SK-N-DZ (cell line): ENCODE measurements at regions not wholly inside any gene's neighbourhood (a gene's known extent, or its start where the extent isn't known, plus 50 kb on each side); places are given as distances from the start of the nearest gene placed in this dataset.
"Not testable (repeated sequence)": the region's sequence is repeated elsewhere in the genome, so short reads cannot be mapped to it uniquely, and the experiment has no call there.

Source experiments
- DNase-seq: peaks from one replicate; pipeline ENCODE4 v3.0.0-alpha.2; 2015; ENCODE audit warnings: low spot score

GRCh38 chr16:64130140-64130539 is 991.7 kb downstream of the CDH11 start:
- no peak for DNase-seq

GRCh38 chr16:64122177-64122576 is 999.7 kb downstream of the CDH11 start:
- no peak for DNase-seq

GRCh38 chr16:64121473-64121872 is 1000.4 kb downstream of the CDH11 start:
- no peak for DNase-seq

- no peak for DNase-seq
These were observed 1005.7 kb downstream of the CDH11 start for GRCh38 chr16:64116151-64116550.

- DNase-seq = no peak
These were observed 1012.6 kb downstream of the CDH11 start for GRCh38 chr16:64109241-64109640.

- DNase-seq = no peak
These were observed 1019.2 kb downstream of the CDH11 start for GRCh38 chr16:64102654-64103053.

GRCh38 chr16:64098451-64098850 is 1023.4 kb downstream of the CDH11 start:
- DNase-seq = no peak

GRCh38 chr16:64096689-64097088 is 1025.2 kb downstream of the CDH11 start:
- no peak for DNase-seq

- DNase-seq = no peak
These were observed 1026.8 kb downstream of the CDH11 start for GRCh38 chr16:64094992-64095634.

GRCh38 chr16:64094181-64094965 is 1027.5 kb downstream of the CDH11 start:
- peak; percentile 6 for DNase-seq

GRCh38 chr16:64092271-64092670 is 1029.6 kb downstream of the CDH11 start:
- no peak for DNase-seq

GRCh38 chr16:64090327-64090726 is 1031.5 kb downstream of the CDH11 start:
- DNase-seq = no peak

GRCh38 chr16:64089697-64090096 is 1032.2 kb downstream of the CDH11 start:
- DNase-seq = peak; percentile 63

GRCh38 chr16:64088838-64089237 is 1033.0 kb downstream of the CDH11 start:
- DNase-seq = peak; percentile 38

GRCh38 chr16:64085296-64085695 is 1036.6 kb downstream of the CDH11 start:
- no peak for DNase-seq

- no peak for DNase-seq
These were observed 1037.2 kb downstream of the CDH11 start for GRCh38 chr16:64084706-64085105.

- DNase-seq = no peak
These were observed 1038.3 kb downstream of the CDH11 start for GRCh38 chr16:64083428-64084129.

- no peak for DNase-seq
These were observed 1044.6 kb downstream of the CDH11 start for GRCh38 chr16:64077242-64077641.

- DNase-seq = no peak
These were observed 1047.2 kb downstream of the CDH11 start for GRCh38 chr16:64074706-64075105.

GRCh38 chr16:64072131-64072730 is 1049.6 kb downstream of the CDH11 start:
- DNase-seq = not testable (repeated sequence)

- no peak for DNase-seq
These were observed 1056.3 kb downstream of the CDH11 start for GRCh38 chr16:64065523-64065922.

- DNase-seq = no peak
These were observed 1060.2 kb downstream of the CDH11 start for GRCh38 chr16:64061621-64062020.
